ENCODE measurements at regions not wholly inside any gene's neighbourhood (a gene's known extent, or its start where the extent isn't known, plus 50 kb on each side); places are given as distances from the start of the nearest gene placed in this dataset.
"Not testable (repeated sequence)": the region's sequence is repeated elsewhere in the genome, so short reads cannot be mapped to it uniquely, and the experiment has no call there.

GRCh38 chr18:5015213-5015612 lies 181.8 kb downstream of the AKAIN1 start:
- no peak for DNase-seq

GRCh38 chr18:5004031-5004820 lies 192.8 kb downstream of the AKAIN1 start:
- not testable (repeated sequence) for DNase-seq

GRCh38 chr18:4994710-4995109 lies 202.3 kb downstream of the AKAIN1 start:
- DNase-seq, result no peak

- DNase-seq, result no peak
Observed at GRCh38 chr18:4987452-4988405, 209.3 kb downstream of the AKAIN1 start.

GRCh38 chr18:4986677-4987076 lies 210.4 kb downstream of the AKAIN1 start:
- DNase-seq, result no peak

- DNase-seq, result no peak
Observed at GRCh38 chr18:4986066-4986465, 211.0 kb downstream of the AKAIN1 start.

GRCh38 chr18:4961121-4961909 lies 235.7 kb downstream of the AKAIN1 start:
- no peak for DNase-seq

GRCh38 chr18:4960578-4960977 lies 236.5 kb downstream of the AKAIN1 start:
- DNase-seq, result no peak

GRCh38 chr18:4931209-4931608 lies 265.8 kb downstream of the AKAIN1 start:
- no peak for DNase-seq

- no peak for DNase-seq
Observed at GRCh38 chr18:4921548-4921947, 275.5 kb downstream of the AKAIN1 start.

- DNase-seq, result not testable (repeated sequence)
Observed at GRCh38 chr18:4917509-4917908, 279.5 kb downstream of the AKAIN1 start.

- DNase-seq, result no peak
Observed at GRCh38 chr18:4908328-4908727, 288.7 kb downstream of the AKAIN1 start.

- DNase-seq, result no peak
Observed at GRCh38 chr18:4906856-4907255, 290.2 kb downstream of the AKAIN1 start.

GRCh38 chr18:4888251-4889040 lies 308.6 kb downstream of the AKAIN1 start:
- DNase-seq, result no peak

GRCh38 chr18:4878480-4878879 lies 318.6 kb downstream of the AKAIN1 start:
- DNase-seq, result no peak

GRCh38 chr18:4871197-4871596 lies 325.9 kb downstream of the AKAIN1 start:
- DNase-seq, result no peak

- DNase-seq, result no peak
Observed at GRCh38 chr18:4870177-4870773, 326.8 kb downstream of the AKAIN1 start.

GRCh38 chr18:4869155-4869554 lies 327.9 kb downstream of the AKAIN1 start:
- no peak for DNase-seq

- DNase-seq, result no peak
Observed at GRCh38 chr18:4858379-4859127, 338.5 kb downstream of the AKAIN1 start.

- DNase-seq, result no peak
Observed at GRCh38 chr18:4854671-4855070, 342.4 kb downstream of the AKAIN1 start.
